BE2C (cell line): ENCODE measurements at regions not wholly inside any gene's neighbourhood (a gene's known extent, or its start where the extent isn't known, plus 50 kb on each side); places are given as distances from the start of the nearest gene placed in this dataset.

Experiments
- DNase-seq: peaks from one replicate; pipeline ENCODE4 v3.0.0-alpha.2; 2020
- H3K27me3 ChIP-seq: fragments of 250-450 bp; sonication (Bioruptor Pico); 2 replicates; pipeline ENCODE4 v1.5.1; 2020; ENCODE audit warnings: mild to moderate bottlenecking
- H3K36me3 ChIP-seq: fragments of 250-450 bp; sonication (Bioruptor Pico); 2 replicates; pipeline ENCODE4 v1.5.1; 2020; ENCODE audit warnings: mild to moderate bottlenecking
- H3K4me1 ChIP-seq: fragments of 250-450 bp; sonication (Bioruptor Pico); 2 replicates; pipeline ENCODE4 v1.5.1; 2020
- H3K4me3 ChIP-seq: 2 replicates; pipeline ENCODE4 v1.5.1; 2011; ENCODE audit warnings: low read depth, low read length
- H3K9me3 ChIP-seq: fragments of 250-450 bp; sonication (Bioruptor Pico); 2 replicates; pipeline ENCODE4 v1.5.1; 2020
- CTCF ChIP-seq: IDR thresholded peaks from 2 replicates; pipeline ENCODE4 v1.5.1; 2012; ENCODE audit warnings: mild to moderate bottlenecking, low read depth, low read length

- no peaks in the 10 kb centered on the region for H3K4me1 ChIP-seq
- TF ChIP-seq CTCF, result no peak
- no peaks in the 10 kb centered on the region for H3K27me3 ChIP-seq
- no peak for DNase-seq
- H3K4me3 ChIP-seq, result no peak overlapping the region
- H3K9me3 ChIP-seq, result no peaks in the 10 kb centered on the region
- no peaks in the 10 kb centered on the region for H3K36me3 ChIP-seq
These were observed 139.5 kb upstream of the LINC00305 start for GRCh38 chr18:64288432-64288831.

GRCh38 chr18:64287926-64288325, 139.0 kb upstream of the LINC00305 start:
- Histone ChIP-seq H3K36me3 (no peaks in the 10 kb centered on the region), H3K4me1 (no peaks in the 10 kb centered on the region), H3K4me3 (no peak overlapping the region), H3K9me3 (no peaks in the 10 kb centered on the region), H3K27me3 (no peaks in the 10 kb centered on the region)
- no peak for DNase-seq
- TF ChIP-seq CTCF, result no peak

GRCh38 chr18:64283059-64283458, 134.2 kb upstream of the LINC00305 start:
- Histone ChIP-seq H3K27me3 (no peaks in the 10 kb centered on the region), H3K36me3 (no peaks in the 10 kb centered on the region), H3K4me1 (no peaks in the 10 kb centered on the region), H3K4me3 (no peak overlapping the region), H3K9me3 (no peaks in the 10 kb centered on the region)
- DNase-seq, result no peak
- no peak for TF ChIP-seq CTCF

GRCh38 chr18:64278026-64278425, 129.1 kb upstream of the LINC00305 start:
- TF ChIP-seq CTCF, result no peak
- DNase-seq, result no peak

GRCh38 chr18:64276311-64277090, 127.6 kb upstream of the LINC00305 start:
- no peak for DNase-seq
- no peak for TF ChIP-seq CTCF
- Histone ChIP-seq H3K36me3 (no peaks in the 10 kb centered on the region), H3K27me3 (no peaks in the 10 kb centered on the region), H3K9me3 (no peaks in the 10 kb centered on the region), H3K4me3 (no peak overlapping the region), H3K4me1 (no peaks in the 10 kb centered on the region)

More at GRCh38 chr18:64278026-64278425, 129.1 kb upstream of the LINC00305 start:
- no peaks in the 10 kb centered on the region for H3K27me3 ChIP-seq
- no peak overlapping the region for H3K4me3 ChIP-seq
- H3K9me3 ChIP-seq, result no peaks in the 10 kb centered on the region
- no peaks in the 10 kb centered on the region for H3K4me1 ChIP-seq
- no peaks in the 10 kb centered on the region for H3K36me3 ChIP-seq

GRCh38 chr18:64275593-64276300, 126.9 kb upstream of the LINC00305 start:
- no peaks in the 10 kb centered on the region for H3K9me3 ChIP-seq
- H3K36me3 ChIP-seq, result no peaks in the 10 kb centered on the region
- no peaks in the 10 kb centered on the region for H3K27me3 ChIP-seq
- no peaks in the 10 kb centered on the region for H3K4me1 ChIP-seq
- H3K4me3 ChIP-seq, result no peak overlapping the region
- TF ChIP-seq CTCF, result no peak
- no peak for DNase-seq
